ENCODE measurements at regions not wholly inside any gene's neighbourhood (a gene's known extent, or its start where the extent isn't known, plus 50 kb on each side); places are given as distances from the start of the nearest gene placed in this dataset.
"Not testable (repeated sequence)": the region's sequence is repeated elsewhere in the genome, so short reads cannot be mapped to it uniquely, and the experiment has no call there.

DNA sequence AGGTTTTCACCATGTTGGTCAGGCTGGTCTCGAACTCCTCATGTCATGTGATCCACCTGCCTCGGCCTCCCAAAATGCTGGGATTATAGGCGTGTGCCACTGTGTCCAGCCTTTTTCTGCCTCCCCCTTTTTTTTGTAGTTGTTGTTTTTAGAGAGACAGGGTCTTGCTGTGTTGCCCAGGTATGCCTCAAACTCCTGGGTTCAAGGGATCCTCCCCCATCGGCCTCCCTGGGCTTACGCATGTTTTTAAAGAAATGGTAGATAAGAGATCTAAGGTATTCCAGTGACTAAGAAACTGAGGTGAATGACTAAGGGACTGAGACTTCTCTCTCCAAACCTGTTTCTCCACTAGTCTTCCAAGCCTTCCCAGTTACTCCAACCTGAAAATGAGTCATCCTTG lies 4781.6 kb upstream of the OR11H1 start:
- TF ChIP-seq, protein P1, sequence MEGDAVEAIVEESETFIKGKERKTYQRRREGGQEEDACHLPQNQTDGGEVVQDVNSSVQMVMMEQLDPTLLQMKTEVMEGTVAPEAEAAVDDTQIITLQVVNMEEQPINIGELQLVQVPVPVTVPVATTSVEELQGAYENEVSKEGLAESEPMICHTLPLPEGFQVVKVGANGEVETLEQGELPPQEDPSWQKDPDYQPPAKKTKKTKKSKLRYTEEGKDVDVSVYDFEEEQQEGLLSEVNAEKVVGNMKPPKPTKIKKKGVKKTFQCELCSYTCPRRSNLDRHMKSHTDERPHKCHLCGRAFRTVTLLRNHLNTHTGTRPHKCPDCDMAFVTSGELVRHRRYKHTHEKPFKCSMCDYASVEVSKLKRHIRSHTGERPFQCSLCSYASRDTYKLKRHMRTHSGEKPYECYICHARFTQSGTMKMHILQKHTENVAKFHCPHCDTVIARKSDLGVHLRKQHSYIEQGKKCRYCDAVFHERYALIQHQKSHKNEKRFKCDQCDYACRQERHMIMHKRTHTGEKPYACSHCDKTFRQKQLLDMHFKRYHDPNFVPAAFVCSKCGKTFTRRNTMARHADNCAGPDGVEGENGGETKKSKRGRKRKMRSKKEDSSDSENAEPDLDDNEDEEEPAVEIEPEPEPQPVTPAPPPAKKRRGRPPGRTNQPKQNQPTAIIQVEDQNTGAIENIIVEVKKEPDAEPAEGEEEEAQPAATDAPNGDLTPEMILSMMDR (IDR thresholded peaks at IDR 0.05 in 8 of 11, conservative IDR thresholded peaks at IDR 0.05 in 3 of 11): not testable (repeated sequence)
- TF ChIP-seq POLR2AphosphoS5 (IDR thresholded peaks at IDR 0.05): not testable (repeated sequence)
